CD4-positive, alpha-beta T cell treated with Interleukin-21 for 1 hour (primary cell): ENCODE measurements at regions not wholly inside any gene's neighbourhood (a gene's known extent, or its start where the extent isn't known, plus 50 kb on each side); places are given as distances from the start of the nearest gene placed in this dataset.
A peak's percentile ranks its signal among the peaks of the same experiment; 100 is the strongest.
"Not testable (repeated sequence)": the region's sequence is repeated elsewhere in the genome, so short reads cannot be mapped to it uniquely, and the experiment has no call there.

Experiments used
- DNase-seq: peaks from one replicate; pipeline ENCODE4 v3.0.0-alpha.2; 2020

DNA sequence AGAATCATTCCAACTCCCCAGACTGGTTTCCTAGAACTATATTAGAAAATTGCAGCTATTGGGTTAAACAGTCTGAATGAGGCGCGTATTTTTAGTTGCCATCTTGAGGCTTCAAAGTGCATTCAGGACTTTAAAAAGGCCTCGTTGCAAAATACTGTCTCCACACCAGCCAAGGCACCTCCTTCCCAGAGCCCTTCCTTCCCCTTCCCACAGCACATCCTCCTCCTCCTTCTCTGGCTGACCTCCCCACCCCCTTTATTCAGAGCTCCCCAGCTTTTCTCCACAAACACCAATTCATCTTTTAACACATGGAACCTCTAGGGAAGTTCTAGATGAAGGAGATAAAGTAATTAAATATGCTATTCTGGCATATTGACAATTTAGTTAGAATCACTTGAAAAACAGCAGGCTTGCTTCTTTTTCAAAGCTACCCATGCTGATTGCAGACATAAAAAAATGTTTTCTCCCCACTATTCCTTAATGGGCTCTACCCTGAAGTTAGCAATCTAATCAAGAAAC is 90.3 kb downstream of the RTP5 start:
- DNase-seq: no peak

DNA sequence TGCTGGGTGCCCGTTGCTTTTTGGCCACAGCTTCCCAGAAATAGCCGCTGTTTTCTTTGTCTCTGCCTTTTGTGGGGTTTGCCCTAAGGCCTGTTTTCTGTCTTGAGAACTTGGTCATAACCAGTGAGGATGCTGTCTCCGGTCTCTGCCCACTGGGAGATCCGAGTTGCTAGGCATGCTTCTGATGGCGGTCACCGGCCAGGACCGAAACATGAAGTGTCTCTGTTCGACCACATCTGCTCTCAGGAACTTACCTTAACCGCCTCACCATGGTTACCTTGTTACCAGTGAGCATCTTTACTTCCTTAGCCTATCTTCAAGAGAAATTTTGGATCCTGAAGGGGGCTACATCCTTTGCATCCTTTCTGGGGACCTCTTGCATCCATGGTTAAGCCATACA is 91.9 kb downstream of the RTP5 start:
- DNase-seq: no peak

- DNase-seq: no peak
These were observed 94.6 kb downstream of the RTP5 start for GRCh38 chr2:241964133-241964532.

- peak; percentile 39 for DNase-seq
These were observed 96.4 kb downstream of the RTP5 start for GRCh38 chr2:241965931-241966412.

DNA sequence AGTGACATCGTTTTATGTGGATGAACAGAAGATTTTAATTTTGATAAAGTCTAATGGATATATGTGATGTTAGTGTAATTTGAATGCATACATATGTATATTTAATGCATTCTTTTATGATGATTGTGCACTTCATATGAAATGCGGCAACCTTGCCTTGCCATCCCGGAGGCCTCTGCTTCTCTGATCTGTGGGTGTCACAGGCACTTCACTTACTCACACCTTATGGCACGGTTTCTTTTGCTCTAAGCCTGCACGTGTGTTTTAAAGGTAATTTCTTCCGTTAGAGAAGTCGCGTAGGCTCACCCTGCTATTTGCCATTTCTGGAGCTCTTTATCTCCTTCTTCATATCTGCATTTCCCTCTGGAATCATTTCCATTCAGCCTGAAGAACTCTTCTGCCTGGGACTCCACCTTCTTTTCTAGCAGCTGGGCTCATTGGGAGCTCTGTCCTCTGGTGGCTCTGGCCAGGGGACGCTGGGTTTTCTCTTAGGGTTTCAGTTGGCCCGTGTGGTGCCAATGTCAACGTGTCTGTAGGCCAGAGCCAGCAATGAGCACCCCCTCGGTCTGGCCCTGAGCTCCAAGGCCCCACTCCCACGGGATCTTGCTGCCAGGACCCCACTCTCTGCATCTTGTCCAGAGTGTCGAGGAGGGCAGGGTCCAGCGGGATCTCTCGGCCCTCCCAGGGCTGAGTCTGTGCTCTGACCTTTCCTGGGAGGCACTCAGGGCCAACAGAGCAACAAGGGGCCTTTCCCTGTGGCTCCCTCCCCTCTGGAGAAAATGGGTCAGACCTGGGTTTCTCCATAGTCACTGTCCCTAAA is 97.3 kb downstream of the RTP5 start:
- no peak for DNase-seq

GRCh38 chr2:241967467-241968144 is 98.1 kb downstream of the RTP5 start:
- DNase-seq: no peak

DNA sequence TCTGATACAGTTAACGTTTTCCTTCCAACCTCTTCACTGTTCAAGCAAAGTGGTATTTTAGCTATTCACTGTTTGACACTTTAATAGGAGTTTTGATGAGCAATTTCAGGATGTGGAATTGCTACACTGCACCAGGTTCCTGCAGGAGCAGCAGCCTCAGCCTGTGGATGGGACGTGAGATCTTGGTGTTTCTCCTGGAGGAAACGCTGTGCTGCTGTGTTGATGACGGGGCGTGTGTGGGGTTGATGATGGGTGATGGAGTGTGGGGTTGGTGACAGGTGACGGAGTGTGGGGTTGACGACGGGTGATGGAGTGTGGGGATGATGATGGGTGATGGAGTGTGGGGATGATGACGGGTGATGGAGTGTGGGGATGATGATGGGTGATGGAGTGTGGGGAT is 98.9 kb downstream of the RTP5 start:
- DNase-seq: no peak

- DNase-seq: not testable (repeated sequence)
These were observed 99.7 kb downstream of the RTP5 start for GRCh38 chr2:241969182-241969581.

DNA sequence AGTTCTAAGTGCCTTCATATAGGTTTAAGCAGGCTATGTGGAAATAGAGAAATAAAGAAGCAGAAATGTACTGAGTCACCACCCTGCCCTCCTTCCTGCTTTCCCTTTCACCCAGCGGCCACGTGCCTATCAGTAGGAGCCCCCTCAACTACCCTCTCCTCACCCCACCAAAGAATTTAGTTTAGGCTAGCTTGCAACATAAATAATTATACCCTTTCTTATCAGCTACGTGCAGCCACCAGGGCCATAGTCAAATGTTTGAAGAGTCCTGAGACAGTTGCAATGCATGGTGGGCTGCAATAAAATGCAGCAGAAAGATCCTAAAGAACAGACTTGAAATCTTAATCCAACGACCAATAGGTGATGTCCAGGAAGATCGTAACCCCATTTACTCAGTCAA is 101.2 kb downstream of the RTP5 start:
- no peak for DNase-seq

GRCh38 chr2:241974096-241974495 is 104.6 kb downstream of the RTP5 start:
- DNase-seq: no peak

DNA sequence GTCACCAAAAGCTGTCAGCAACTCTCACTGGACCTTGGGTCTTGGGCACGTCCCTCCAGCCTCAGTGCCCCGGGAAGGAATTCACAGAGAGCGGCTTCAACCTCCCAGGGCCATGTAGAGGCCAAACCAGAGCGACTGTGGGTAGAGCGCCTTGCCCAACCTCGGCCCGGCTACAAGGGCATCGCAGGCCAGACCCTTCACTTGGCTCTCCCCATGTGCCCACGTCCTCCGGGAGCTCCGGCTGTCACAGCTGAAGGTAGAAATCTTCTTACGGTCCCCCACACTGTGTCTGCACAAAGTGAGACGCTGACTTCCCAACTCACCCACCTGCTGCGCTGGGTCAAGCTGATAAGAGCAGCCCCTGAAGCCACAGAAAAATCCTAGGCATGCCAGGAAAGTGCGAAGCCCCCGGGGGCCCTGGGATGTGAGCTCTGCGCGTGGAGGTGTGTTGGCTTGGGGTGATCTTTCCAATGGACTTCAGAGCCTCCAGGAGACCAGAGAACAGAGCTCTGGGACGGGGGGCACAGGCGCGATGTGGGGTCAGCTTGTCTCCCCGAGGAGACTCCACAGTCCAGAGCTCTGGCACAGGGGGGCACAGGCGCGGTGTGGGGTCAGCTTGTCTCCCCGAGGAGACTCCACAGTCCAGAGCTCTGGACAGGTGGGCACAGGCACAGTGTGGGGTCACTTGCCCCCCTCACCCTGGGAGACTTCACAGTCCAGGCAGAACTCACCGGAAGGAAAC is 105.5 kb downstream of the RTP5 start:
- no peak for DNase-seq

GRCh38 chr2:241975593-241976284 is 106.2 kb downstream of the RTP5 start:
- no peak for DNase-seq

DNA sequence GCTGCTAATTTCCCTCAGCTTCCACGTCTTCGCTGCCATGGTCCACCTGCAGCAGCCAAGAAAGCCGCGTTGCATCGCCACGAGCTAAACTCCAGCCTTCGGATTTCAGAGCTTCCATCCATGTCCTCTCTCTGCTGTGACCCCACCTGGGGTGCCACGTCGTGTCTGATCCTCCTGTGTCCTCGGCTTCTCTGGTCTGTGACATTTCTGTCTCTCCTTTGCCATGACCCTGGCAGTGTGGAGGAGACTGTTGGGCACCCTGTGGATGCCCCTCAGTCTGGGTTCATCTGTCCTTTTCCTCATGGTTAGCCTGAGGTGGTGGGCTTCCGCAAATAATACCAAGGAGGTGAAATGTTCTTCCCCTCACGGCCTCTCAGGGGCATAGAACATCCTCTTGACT is 106.8 kb downstream of the RTP5 start:
- DNase-seq: no peak

- no peak for DNase-seq
These were observed 108.2 kb downstream of the RTP5 start for GRCh38 chr2:241977557-241978300.

GRCh38 chr2:241978670-241979069 is 109.1 kb downstream of the RTP5 start:
- no peak for DNase-seq

- DNase-seq: no peak
These were observed 110.7 kb downstream of the RTP5 start for GRCh38 chr2:241980193-241980592.

DNA sequence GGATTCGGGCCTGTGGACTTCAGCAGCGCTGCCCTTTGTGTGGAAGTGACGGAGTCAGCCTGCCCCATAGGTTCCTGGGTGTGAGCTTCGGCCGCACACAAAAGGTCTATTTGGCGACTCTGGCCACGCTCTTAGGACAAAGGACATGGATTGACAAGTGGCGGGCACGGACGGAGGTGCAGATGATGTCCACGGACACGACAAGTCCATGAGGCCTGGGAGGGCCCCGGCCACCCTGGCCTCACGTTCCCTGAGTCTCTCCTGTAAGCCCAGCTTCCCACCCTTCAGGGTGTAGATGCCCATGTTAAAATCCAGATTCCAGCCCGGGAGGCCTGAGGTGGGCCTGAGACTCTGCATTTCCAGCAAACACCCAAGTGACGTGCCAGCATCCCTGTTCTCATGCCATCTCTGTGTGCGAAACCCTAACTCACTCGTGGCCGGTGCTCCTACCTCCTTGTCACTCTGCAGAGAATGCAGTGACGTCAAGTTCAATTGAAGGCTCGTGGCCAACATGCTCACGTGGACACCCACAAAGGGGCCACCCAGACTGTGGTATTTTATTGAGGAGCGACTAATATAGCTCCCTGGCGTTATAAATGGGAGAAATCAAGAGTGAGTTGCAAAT is 111.7 kb downstream of the RTP5 start:
- DNase-seq: no peak

DNA sequence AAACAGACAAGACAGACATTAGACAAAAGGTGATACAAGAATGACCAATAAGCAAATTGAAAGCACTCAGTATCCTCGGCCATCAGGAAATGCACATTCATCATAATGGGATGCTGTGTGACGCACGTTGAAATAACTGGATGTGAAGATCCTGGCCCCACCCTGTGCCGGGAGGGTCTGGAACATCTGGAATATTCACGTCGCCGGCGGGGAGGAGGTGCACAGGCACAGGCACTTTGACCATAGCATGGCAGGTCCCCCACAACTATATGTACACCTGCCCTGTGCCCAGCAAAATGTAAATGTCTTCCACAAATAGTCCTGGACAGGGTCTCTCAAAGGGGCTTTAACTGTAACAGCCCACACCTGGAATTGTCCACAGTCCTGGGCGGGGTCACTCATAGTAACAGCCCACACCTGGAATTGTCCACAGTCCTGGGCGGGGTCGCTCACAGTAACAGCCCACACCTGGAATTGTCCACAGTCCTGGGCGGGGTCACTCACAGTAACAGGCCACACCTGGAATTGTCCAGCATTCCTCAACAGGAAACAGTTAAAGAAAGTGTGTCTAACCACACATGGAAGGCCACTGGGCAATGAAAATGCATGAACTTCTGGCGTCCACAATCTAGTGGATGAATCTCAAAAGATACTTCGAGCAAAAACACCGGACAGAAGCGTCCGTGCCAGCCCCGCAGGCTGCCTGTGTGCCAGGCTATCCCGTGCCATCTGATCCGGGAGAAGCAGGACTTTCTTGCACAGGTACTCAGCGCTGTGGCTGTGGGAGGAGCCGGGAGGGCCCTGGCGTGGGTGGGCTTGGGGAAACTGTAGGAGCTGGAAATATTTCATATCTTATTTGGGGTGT is 113.4 kb downstream of the RTP5 start:
- no peak for DNase-seq

- no peak for DNase-seq
These were observed 114.2 kb downstream of the RTP5 start for GRCh38 chr2:241983571-241984270.

DNA sequence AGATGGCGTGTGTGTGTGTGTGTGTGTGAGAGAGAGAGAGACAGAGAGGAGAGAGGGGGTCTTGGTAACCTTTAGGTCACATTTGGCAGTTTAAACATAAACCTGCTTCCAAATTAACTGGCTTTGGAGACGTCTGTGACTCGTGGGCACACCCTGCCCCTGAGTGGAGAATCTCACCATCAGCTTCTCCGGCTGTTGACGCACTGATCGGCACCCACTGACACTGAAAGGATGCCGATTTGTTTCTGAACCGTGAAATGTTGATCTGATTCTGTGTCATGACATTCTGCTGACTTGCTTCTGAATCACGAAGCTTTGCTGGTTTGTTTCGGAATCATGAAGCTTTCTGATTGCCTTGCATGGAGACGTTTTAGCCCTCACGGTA is 114.7 kb downstream of the RTP5 start:
- DNase-seq: no peak
